Fibroblast of the conjunctiva (primary cell): ENCODE measurements at regions not wholly inside any gene's neighbourhood (a gene's known extent, or its start where the extent isn't known, plus 50 kb on each side); places are given as distances from the start of the nearest gene placed in this dataset.

ENCODE experiments used
- DNase-seq: peaks from one replicate; pipeline ENCODE4 v3.0.0-alpha.2; 2010; ENCODE audit warnings: low read depth

- DNase-seq: no peak
Observed at GRCh38 chr12:91999823-92000222, 145.8 kb downstream of the BTG1 start.

GRCh38 chr12:91998316-91998715 lies 147.3 kb downstream of the BTG1 start:
- no peak for DNase-seq

DNA sequence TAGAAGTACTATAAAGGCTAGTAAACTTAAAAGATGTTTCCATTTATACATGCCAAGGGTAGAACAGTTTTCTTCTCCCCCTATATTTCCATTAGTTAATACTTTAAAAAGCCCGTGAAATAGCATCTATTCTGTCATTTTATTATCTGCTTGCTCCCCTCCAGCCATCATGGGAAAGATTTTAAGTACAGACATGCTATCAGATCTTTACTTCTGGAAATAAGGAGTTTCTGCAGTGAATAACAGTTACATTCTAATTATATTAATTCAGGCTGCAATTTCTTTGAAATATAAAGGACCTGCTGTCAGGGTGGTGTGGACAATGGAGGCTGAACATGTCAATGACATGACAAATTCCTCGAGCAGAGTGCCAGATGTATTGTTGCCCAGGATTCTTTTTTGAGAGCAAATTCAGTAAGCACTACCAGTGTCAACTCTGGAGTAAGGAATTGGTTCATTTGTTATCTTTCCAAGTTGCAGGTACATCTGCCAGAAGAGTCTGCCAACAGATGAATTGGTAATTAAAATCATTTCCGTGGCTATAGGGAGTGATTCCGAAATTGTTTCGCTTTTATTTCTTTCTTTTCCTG lies 151.3 kb downstream of the BTG1 start:
- DNase-seq: no peak

- DNase-seq: no peak
Observed at GRCh38 chr12:91993287-91994017, 152.2 kb downstream of the BTG1 start.

GRCh38 chr12:91991399-91992187 lies 154.1 kb downstream of the BTG1 start:
- DNase-seq: no peak

DNA sequence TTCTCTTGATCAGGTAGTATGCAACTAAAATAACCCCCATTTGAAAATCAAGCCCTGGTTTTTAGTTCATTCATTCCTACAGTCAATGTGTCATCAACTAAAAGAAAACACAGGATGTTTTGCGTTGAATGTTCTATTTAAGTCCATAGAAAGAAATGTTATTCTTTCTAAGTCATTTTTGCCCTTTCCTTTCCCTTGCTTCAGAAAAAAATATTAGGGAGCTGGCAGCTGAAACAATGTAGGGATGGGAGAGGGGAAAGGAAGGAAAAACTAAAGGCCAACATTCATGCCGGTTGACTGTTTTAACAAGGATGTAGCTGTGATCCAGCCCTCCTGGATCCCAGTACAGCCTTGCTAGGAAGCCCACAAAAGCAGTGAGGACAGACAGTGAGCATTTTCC lies 155.1 kb downstream of the BTG1 start:
- DNase-seq: no peak

DNA sequence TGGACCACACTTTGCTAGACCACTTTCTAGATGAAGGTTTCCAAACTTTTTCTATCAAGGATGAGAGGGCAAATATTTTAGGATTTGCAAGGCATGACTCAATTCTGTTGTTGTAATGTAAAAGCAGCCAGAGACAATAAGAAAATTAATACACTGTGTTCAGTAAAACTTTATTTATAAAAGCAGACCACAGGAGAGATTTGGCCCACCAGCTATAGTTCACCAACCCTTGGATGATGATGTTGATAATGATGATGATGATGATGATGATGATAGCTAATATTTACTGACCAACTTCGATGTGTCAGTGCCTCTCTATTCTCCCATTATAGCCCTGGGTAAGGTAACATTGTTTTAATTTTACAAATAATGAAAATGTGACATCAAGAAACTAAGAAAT lies 156.5 kb downstream of the BTG1 start:
- no peak for DNase-seq

DNA sequence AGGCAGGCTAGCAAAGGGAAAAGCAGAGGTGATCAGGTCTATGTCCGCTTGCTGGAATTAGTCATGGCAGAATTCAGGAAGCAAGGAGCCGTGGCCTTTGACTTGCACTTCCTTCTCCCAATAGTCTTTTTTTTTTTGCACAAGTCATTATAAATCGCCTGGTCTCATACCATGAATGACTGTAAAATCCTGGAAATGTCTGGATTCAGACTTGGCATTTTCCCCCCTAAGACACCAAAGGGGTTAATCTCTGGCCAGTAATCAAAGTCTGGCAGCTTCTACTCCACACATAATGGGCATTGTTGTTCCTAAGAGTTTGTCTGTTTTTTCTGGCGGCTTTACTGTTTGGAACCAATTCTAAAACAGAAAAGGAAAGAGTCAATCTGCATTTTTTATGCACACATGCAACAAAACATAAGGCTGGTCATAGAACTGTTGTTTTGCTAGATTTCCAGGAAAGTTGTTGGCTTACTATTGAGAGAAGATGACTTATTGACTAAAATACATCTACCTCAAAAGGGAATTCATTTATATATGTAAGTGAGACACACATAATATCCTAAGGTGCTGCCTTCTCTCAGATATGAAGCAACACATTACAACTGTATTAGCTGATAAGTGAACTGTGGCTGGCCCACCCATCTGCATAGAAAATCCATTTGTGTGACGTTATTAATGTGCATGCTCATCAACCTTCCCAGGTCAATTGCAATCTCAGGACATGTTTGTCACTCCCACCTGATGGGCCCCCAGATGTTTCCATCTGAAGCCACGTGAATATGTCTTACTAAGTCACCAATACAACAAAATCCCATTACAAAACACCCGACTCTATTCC lies 157.3 kb downstream of the BTG1 start:
- no peak for DNase-seq

GRCh38 chr12:91986084-91986483 lies 159.6 kb downstream of the BTG1 start:
- no peak for DNase-seq

- no peak for DNase-seq
Observed at GRCh38 chr12:91985002-91985787, 160.5 kb downstream of the BTG1 start.

DNA sequence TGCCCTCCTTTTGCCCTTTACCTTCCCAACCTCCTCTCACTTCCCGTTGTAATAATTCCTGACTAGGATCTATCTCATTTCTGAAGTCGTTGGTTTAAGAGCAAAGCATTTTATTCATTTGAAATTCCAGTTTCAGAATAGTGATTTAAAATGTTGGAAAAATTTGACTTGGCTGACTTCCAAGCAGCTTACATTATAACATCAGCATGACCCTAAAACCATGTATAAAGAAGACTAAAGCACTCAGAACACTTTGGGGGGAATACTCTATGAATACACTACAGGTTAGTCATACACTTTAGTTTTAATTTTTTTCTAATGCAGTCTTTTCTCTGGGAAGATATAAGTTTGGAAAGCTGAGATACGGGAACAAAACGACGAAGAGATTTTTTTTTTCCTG lies 161.1 kb downstream of the BTG1 start:
- DNase-seq: no peak

GRCh38 chr12:91983935-91984334 lies 161.7 kb downstream of the BTG1 start:
- DNase-seq: no peak

DNA sequence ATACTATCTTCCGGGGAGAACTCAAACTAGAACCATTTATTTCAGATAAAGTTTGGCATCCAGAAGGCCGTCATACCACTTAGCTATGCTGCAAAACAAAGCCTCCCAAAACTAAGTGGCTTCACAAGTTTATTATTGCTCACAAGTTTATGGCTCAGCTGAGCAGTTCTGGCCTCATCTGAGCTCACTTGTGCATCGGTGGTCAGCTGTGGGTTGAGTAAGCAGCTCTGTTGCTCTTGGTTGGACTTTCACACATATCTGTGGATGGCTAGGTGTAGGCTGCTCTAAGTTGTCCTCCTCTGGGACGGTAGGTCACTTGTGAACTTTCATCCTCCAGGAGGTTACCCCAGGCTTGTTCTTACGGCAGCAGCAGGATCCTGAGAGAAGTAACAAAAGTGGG lies 162.7 kb downstream of the BTG1 start:
- no peak for DNase-seq

GRCh38 chr12:91980389-91980821 lies 165.2 kb downstream of the BTG1 start:
- no peak for DNase-seq

GRCh38 chr12:91978143-91978542 lies 167.5 kb downstream of the BTG1 start:
- DNase-seq: no peak

- no peak for DNase-seq
Observed at GRCh38 chr12:91975891-91976290, 169.8 kb downstream of the BTG1 start.

GRCh38 chr12:91974541-91975085 lies 171.0 kb downstream of the BTG1 start:
- no peak for DNase-seq

DNA sequence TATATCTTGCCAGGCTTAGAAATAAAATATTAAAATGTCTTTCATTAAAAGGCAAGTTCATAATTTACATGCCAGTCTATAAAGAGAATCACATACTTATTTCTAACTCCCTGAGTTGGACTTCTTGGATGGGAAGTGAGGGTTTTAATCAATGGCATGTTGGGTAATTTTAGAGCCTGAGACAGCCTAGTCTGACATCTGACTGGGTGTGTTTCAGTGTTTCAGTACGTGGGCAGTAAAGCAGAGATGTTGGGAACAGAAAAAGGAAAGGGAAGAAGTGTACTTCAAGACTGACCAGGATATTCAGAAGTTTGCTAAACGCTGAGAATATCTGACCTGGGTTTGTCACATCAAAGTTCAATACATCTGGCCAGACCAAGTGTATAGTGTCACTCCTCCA lies 171.8 kb downstream of the BTG1 start:
- DNase-seq: no peak

DNA sequence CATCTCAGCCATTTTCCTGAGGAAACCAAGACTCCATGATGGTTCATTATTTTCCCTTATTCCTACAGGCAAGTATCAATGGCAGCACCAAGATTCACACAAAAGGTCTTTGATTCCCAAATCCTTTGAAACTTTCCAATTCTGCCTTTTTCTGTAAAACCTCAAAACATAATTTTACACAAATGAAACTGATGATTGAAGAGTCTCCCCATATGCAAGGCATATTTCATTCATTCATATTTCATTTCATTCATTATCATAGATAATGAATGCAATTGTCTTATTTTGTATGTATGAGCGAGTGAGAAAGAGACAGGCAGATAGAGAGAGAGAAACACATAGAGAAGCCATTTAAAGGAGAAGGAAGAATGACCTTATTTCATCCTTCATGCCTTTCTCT lies 172.8 kb downstream of the BTG1 start:
- DNase-seq: no peak

- DNase-seq: no peak
Observed at GRCh38 chr12:91968777-91969171, 176.9 kb downstream of the BTG1 start.

DNA sequence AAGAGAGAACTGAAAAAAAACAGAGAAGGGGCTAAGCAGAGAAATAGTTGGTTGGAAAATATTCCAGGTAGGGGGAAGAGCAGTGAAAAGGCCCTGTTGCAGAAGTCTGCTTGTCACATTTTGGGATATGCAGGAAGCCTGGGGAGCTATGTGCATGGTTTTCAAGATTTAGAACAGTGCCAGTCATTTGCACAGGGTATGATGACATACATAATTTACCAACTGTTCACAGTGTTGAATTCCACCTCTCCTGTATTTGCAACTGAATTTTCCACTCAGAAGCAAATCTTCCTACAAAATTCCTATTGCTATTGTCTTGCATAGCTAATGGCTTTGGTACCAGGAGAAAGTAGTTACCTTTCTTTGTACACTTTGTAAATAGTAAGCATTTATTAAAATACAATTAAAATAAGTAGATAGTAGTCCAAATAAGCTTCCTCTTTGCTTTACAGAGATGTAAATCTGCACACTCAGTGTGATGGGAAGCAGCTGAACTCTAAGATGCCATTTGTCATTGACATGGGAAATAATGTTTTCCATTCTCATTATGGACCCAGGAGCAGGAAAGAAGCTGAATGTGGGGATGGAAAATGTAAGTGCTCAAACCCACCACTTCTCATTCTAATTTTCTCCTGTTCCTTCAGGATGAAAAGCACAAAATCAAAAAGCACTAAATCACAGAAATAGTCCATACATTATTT lies 177.4 kb downstream of the BTG1 start:
- DNase-seq: no peak
